PC-3 (cell line): ENCODE measurements at regions not wholly inside any gene's neighbourhood (a gene's known extent, or its start where the extent isn't known, plus 50 kb on each side); places are given as distances from the start of the nearest gene placed in this dataset.

Experiments
- ATAC-seq: fragments of 200-7000 bp; cut with Tn5 transposase; 2 replicates; pipeline ENCODE4 v1.9.1; 2020; ENCODE audit warnings: mild to moderate bottlenecking, moderate library complexity
- BruUV-seq: library from RNA; stranded (reverse); fragments of 400-500 nt; replicated peaks from 2 replicates; lab custom pipeline; 2021; lab: Mats Ljungman, UMichigan
- CTCF ChIA-PET: fragments of 300-600 bp; sonication (Branson Sonifier 250); formaldehyde crosslinking; loops from one replicate; lab custom pipeline; 2022; ENCODE audit warnings: antibody characterized with exemption; lab: Charles Lee
- POLR2A ChIA-PET: fragments of 300-600 bp; sonication (Branson Sonifier 250); formaldehyde crosslinking; loops from one replicate; lab custom pipeline; 2022; ENCODE audit warnings: antibody characterized with exemption; ENCODE audit not compliant: unreplicated experiment; lab: Charles Lee
- DNase-seq: peaks from one replicate; pipeline ENCODE4 v3.0.0-alpha.2; 2015
- H2AFZ ChIP-seq: fragments of 300-600 bp; sonication (generic); 2 replicates; pipeline ENCODE4 v1.6.0; 2016; ENCODE audit warnings: antibody characterized with exemption, low read length
- H3F3A ChIP-seq: fragments of 300-600 bp; sonication (generic); one replicate; pipeline ENCODE4 v1.6.0; 2017; ENCODE audit warnings: antibody characterized with exemption, low read length, control low read depth, mild to moderate bottlenecking; ENCODE audit not compliant: unreplicated experiment
- H3K27ac ChIP-seq: fragments of 300-600 bp; sonication (generic); 2 replicates; pipeline ENCODE4 v1.5.1; 2016; ENCODE audit warnings: mild to moderate bottlenecking, low read length
- H3K27me3 ChIP-seq: fragments of 300-600 bp; sonication (generic); 2 replicates; pipeline ENCODE4 v1.6.1; 2016; ENCODE audit warnings: low read length, mixed read lengths
- H3K36me3 ChIP-seq: fragments of 300-600 bp; sonication (generic); 2 replicates; pipeline ENCODE4 v1.6.1; 2016; ENCODE audit warnings: low read depth, mixed run types, low read length, mixed read lengths
- H3K4me1 ChIP-seq: fragments of 300-600 bp; sonication (generic); 2 replicates; pipeline ENCODE4 v1.5.1; 2016; ENCODE audit warnings: low read length; ENCODE audit not compliant: insufficient read depth
- H3K4me2 ChIP-seq: fragments of 300-600 bp; sonication (generic); 2 replicates; pipeline ENCODE4 v1.6.0; 2016; ENCODE audit warnings: low read length
- H3K4me3 ChIP-seq: fragments of 300-600 bp; sonication (generic); 2 replicates; pipeline ENCODE4 v1.5.1; 2016; ENCODE audit warnings: mild to moderate bottlenecking, low read length, mixed read lengths
- H3K79me2 ChIP-seq: fragments of 300-600 bp; sonication (generic); 2 replicates; pipeline ENCODE4 v1.6.1; 2017; ENCODE audit warnings: low read length, mixed read lengths
- H3K9ac ChIP-seq: fragments of 300-600 bp; sonication (generic); 2 replicates; pipeline ENCODE4 v1.6.0; 2016; ENCODE audit warnings: mild to moderate bottlenecking, low read length
- H3K9me2 ChIP-seq: fragments of 300-600 bp; sonication (generic); replicated peaks from 2 replicates; pipeline ENCODE4 v1.6.1; 2016; ENCODE audit warnings: mixed run types, low read length, mixed read lengths
- H3K9me3 ChIP-seq: fragments of 300-600 bp; sonication (generic); 2 replicates; pipeline ENCODE4 v1.6.1; 2016; ENCODE audit warnings: low read length, mixed read lengths
- H4K20me1 ChIP-seq: fragments of 300-600 bp; sonication (generic); 2 replicates; pipeline ENCODE4 v1.6.1; 2016; ENCODE audit warnings: low read length, mixed read lengths
- CTCF ChIP-seq: fragments of 300-600 bp; sonication (generic); conservative IDR thresholded peaks from 2 replicates; pipeline ENCODE4 v1.5.1; 2017; ENCODE audit warnings: antibody characterized with exemption, low read depth, mild to moderate bottlenecking, low read length
- EZH2 ChIP-seq: fragments of 300-600 bp; sonication (generic); IDR thresholded peaks from one replicate; pipeline ENCODE4 v1.6.1; 2017; ENCODE audit warnings: antibody characterized with exemption, mild to moderate bottlenecking, low read length; ENCODE audit not compliant: unreplicated experiment
- EZH2phosphoT487 ChIP-seq: fragments of 300-600 bp; sonication (generic); IDR thresholded peaks from 2 replicates; pipeline ENCODE4 v1.6.1; 2018; ENCODE audit warnings: mild to moderate bottlenecking, antibody characterized with exemption, low read length, borderline replicate concordance
- intact Hi-C: fragments of 100-400 bp; cut with micrococcal nuclease; formaldehyde crosslinking; loops from 2 replicates; pipeline ENCODE4 v1.9.0; 2023

- no peak for DNase-seq
- Histone ChIP-seq H3K27ac (no peak overlapping the region), H3K4me1 (no peaks in the 10 kb centered on the region), H3K79me2 (no peaks in the 10 kb centered on the region), H3K9me2 (no peaks in the 10 kb centered on the region), H4K20me1 (no peaks in the 10 kb centered on the region), H3F3A (no peaks in the 10 kb centered on the region), H3K9ac (no peak overlapping the region), H3K9me3 (peaks cover 7% of the 10 kb centered on the region), H3K4me3 (no peak overlapping the region), H3K4me2 (no peak overlapping the region), H3K36me3 (no peaks in the 10 kb centered on the region), H3K27me3 (no peaks in the 10 kb centered on the region), H2AFZ (no peak overlapping the region)
- BruUV-seq: no TSS peak
- TF ChIP-seq EZH2phosphoT487 (no peak), EZH2 (no peak), CTCF (no peak)
- intact Hi-C loops: no loop called here
- no peak for ATAC-seq
- ChIA-PET POLR2A (no interaction called here), CTCF (no interaction called here)
Observed at GRCh38 chr2:7577769-7578168, 660.6 kb downstream of the RNF144A start.

GRCh38 chr2:7584017-7584416 is 666.8 kb downstream of the RNF144A start:
- CTCF ChIA-PET: no interaction called here

More at GRCh38 chr2:7584017-7584416, 666.8 kb downstream of the RNF144A start:
- Histone ChIP-seq H3K36me3 (no peaks in the 10 kb centered on the region), H3K9ac (no peak overlapping the region), H4K20me1 (no peaks in the 10 kb centered on the region), H2AFZ (no peak overlapping the region), H3F3A (no peaks in the 10 kb centered on the region), H3K79me2 (no peaks in the 10 kb centered on the region), H3K4me2 (no peak overlapping the region), H3K27me3 (no peaks in the 10 kb centered on the region), H3K4me3 (no peak overlapping the region), H3K4me1 (no peaks in the 10 kb centered on the region), H3K27ac (no peak overlapping the region), H3K9me2 (no peaks in the 10 kb centered on the region; the same call in 1 of the 2 replicates), H3K9me3 (no peaks in the 10 kb centered on the region)
- POLR2A ChIA-PET: no interaction called here
- TF ChIP-seq EZH2phosphoT487 (no peak), CTCF (no peak), EZH2 (no peak)
- intact Hi-C loops: no loop called here
- ATAC-seq: no peak
- no TSS peak for BruUV-seq
- no peak for DNase-seq
